ENCODE measurements at regions not wholly inside any gene's neighbourhood (a gene's known extent, or its start where the extent isn't known, plus 50 kb on each side); places are given as distances from the start of the nearest gene placed in this dataset.
A peak's percentile ranks its signal among the peaks of the same experiment; 100 is the strongest.

DNA sequence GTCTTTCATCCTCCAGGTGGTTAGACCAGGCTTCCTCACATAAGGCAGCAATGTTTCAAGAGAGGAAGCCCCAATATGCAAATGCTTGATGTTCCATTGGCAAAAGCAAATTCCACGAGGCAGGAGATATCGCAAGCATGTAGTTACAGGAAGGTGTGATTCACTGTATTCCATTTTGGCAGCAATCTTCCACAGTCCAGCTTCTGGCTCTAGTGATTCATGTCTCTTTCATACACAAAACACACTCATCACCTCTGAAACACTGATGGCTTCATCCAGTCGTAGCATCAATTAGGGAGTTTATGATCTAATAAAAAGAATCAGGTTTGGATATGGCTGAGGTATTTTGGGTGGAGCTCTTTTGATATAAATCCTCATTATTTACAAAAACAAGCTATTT is 552.2 kb upstream of the RIOK2 start:
- in situ Hi-C loops (cut with MboI; ENCODE audit: low pct_unique_long_range_greater_than_20kb in 2 of 9, low sequenced_read_pairs in 9 of 9, unreplicated experiment in 9 of 9), result no loop called here
- Histone ChIP-seq H3K4me3 (no peak overlapping the region), H3K4me1 (replicated peaks in 1 of 2) (no peaks in the 10 kb centered on the region), H3K27ac (no peak overlapping the region)
- WGBS, 10 experiments, result 20 to 81% (median 80%) methylated on average over 1 to 3 of the region's 3 CpGs; no CpG with 5 or more reads in 5 of the 10 experiments
- ATAC-seq (replicated peaks in 6 of 8), result peak in 6 of 8 experiments; percentile 6 to 77 (median 32)

DNA sequence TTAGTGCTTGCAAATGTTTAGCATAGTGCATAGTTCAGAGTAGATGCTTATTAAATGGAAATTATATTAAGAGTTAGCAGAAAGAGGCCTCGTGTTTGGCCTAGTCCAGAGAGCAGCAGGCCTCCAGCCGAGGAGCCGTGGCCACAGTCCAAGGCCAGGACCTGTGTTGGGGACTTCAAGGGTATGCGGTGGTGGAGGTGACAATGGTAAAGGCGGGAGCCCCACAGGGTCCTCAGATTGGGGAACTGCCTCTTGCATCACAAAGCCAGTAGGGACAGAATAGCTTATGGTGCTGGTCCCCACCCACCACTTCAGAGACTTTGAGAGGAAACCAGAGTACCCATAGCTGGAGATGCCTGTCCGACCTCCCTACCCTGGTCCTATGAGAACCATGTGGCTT is 554.6 kb upstream of the RIOK2 start:
- H3K4me1 ChIP-seq (replicated peaks in 1 of 2), result no peaks in the 10 kb centered on the region
- no peak overlapping the region for H3K27ac ChIP-seq
- no peak overlapping the region for H3K4me3 ChIP-seq
- ATAC-seq (replicated peaks in 6 of 8), result no peak
- WGBS, 10 experiments, result 80 to 100% (median 93%) methylated on average over 1 to 5 of the region's 6 CpGs; no CpG with 5 or more reads in 7 of the 10 experiments
- in situ Hi-C loops (cut with MboI; ENCODE audit: low pct_unique_long_range_greater_than_20kb in 2 of 9, low sequenced_read_pairs in 9 of 9, unreplicated experiment in 9 of 9), result no loop called here

DNA sequence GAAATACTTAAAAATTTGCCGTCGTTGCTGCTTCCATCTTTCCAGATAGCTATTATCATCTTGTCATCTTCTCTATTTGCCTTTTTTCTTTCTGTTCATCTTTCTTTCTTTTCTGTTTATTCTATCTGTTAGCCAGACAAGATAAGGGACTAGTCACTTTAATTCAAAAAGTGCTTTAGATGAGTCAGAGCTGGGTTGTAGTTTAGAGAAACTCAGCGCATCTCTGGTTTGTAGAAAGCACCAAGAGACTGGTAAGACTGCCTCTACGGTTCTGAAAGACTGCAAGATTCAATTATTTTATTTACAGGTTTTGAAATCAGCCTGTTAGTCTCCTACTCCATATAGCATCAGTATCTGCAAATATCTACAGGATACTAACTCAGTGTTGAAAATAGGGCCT is 562.8 kb upstream of the RIOK2 start:
- ATAC-seq (replicated peaks in 6 of 8), result no peak
- Histone ChIP-seq H3K27ac (no peak overlapping the region), H3K4me3 (no peak overlapping the region), H3K4me1 (replicated peaks in 1 of 2) (no peaks in the 10 kb centered on the region)
- in situ Hi-C loops (cut with MboI; ENCODE audit: low pct_unique_long_range_greater_than_20kb in 2 of 9, low sequenced_read_pairs in 9 of 9, unreplicated experiment in 9 of 9), result no loop called here
- WGBS, 10 experiments, result 93 to 100% (median 100%) methylated on average over 1 to 4 of the region's 4 CpGs; no CpG with 5 or more reads in 3 of the 10 experiments

DNA sequence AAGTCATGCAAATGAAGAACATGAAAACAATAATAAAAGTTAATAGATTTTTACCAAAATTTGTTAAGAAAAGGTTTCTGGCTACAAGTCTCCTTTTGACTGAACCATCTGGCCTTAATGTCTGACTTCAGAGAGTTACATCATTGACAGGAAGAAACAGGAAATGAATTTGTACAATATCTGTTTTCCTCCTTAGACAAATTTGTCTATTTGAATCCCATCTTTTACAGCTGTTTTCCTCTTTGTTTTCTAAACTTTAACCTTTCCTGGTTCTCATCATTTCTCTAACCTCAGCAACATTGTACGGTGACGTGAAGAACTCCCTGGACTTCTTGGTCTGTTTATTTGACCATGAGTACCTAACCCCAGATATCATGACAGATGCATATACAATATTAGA is 567.5 kb upstream of the RIOK2 start:
- H3K4me3 ChIP-seq, result no peak overlapping the region
- no peak for ATAC-seq (replicated peaks in 6 of 8)
- in situ Hi-C loops (cut with MboI; ENCODE audit: low pct_unique_long_range_greater_than_20kb in 2 of 9, low sequenced_read_pairs in 9 of 9, unreplicated experiment in 9 of 9), result no loop called here
- no peaks in the 10 kb centered on the region for H3K4me1 ChIP-seq (replicated peaks in 1 of 2)
- 70 to 100% (median 100%) methylated on average over 1 to 2 of the region's 2 CpGs; no CpG with 5 or more reads in 5 of the 10 experiments for WGBS, 10 experiments
- H3K27ac ChIP-seq, result no peak overlapping the region

DNA sequence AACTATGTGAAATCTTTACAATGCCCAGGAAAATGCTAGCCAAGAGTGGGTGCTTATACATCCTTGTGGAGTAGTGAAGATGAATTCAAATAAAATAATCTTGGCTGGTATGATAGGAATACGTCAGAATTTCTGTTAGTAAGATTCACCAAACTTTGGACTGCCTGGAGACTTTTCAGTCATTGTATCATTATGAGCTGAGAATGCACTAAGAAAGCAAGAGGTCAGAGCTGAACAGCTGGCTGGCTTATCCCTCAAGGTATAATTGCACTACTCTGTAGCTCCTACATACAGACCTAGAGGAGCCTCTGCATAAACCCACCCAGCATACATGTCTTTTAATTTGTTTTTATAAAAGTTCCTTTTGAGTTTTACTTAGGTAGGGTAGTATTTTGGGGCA is 568.5 kb upstream of the RIOK2 start:
- no peaks in the 10 kb centered on the region for H3K4me1 ChIP-seq (replicated peaks in 1 of 2)
- H3K27ac ChIP-seq, result no peak overlapping the region
- in situ Hi-C loops (cut with MboI; ENCODE audit: low pct_unique_long_range_greater_than_20kb in 2 of 9, low sequenced_read_pairs in 9 of 9, unreplicated experiment in 9 of 9), result no loop called here
- 80 to 100% (median 92%) methylated on average over 1 of the region's 1 CpG; no CpG with 5 or more reads in 6 of the 10 experiments for WGBS, 10 experiments
- no peak overlapping the region for H3K4me3 ChIP-seq
- ATAC-seq (replicated peaks in 6 of 8), result no peak

DNA sequence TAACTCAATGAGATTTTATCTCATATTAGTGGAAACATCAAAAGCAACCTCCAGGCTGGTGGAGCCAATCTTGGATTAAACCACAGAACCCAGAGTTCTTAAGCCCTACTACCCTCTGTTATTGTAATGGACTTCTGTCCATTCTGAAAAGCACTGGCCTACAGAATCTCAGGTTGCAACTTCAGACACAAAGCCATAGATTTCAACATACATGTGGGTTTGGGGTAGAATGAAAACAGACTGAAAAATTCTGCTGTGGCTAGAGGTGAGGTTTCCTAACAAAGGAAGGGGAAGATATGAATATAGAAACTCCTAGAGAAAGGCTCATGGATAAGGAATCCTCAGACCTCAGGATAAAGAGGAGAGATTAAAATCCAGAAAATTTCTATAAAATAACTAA is 569.8 kb upstream of the RIOK2 start:
- H3K4me3 ChIP-seq, result no peak overlapping the region
- ATAC-seq (replicated peaks in 6 of 8), result no peak
- H3K27ac ChIP-seq, result no peak overlapping the region
- H3K4me1 ChIP-seq (replicated peaks in 1 of 2), result no peaks in the 10 kb centered on the region
- in situ Hi-C loops (cut with MboI; ENCODE audit: low pct_unique_long_range_greater_than_20kb in 2 of 9, low sequenced_read_pairs in 9 of 9, unreplicated experiment in 9 of 9), result no loop called here

DNA sequence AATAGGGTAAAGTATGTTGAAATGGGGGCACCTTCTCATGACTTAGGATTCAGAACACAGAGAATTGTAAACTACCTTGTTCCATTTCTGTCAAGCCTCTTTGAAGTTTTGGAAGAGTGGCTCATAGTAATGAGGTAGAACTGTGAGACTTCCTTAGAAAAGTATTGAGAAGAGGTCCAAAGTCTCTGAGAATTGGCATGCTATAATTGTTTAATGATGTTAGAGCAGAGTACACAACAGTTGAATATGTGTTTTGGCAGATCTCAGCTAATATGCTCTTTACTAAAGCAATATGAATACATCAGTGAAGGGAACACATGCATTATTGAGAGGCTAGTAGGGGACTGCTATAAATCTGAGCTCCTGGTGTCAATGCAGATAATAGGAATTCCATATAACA is 579.4 kb upstream of the RIOK2 start:
- H3K4me3 ChIP-seq, result no peak overlapping the region
- no peak overlapping the region for H3K27ac ChIP-seq
- H3K4me1 ChIP-seq (replicated peaks in 1 of 2), result no peaks in the 10 kb centered on the region
- no peak for ATAC-seq (replicated peaks in 6 of 8)
- in situ Hi-C loops (cut with MboI; ENCODE audit: low pct_unique_long_range_greater_than_20kb in 2 of 9, low sequenced_read_pairs in 9 of 9, unreplicated experiment in 9 of 9), result no loop called here

DNA sequence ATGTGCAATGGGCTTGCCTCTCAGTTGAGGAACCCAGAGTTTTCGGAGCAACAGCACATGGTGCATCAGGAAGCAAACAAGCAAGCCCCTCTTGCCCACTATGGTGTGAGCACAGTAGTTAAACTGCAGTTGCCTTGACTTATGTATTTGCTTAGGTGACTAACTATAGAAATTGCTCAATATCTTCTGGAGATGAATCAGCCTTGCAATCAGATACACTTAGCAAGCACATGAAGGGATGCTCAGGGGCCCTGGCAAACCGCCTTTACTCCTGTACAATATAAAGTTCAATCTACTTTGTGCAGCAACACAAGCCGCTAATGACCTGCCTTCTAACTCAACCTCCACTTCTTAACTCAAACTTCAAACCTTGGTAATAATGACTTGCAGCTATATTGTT is 581.7 kb upstream of the RIOK2 start:
- Histone ChIP-seq H3K4me3 (no peak overlapping the region), H3K4me1 (replicated peaks in 1 of 2) (no peaks in the 10 kb centered on the region), H3K27ac (no peak overlapping the region)
- in situ Hi-C loops (cut with MboI; ENCODE audit: low pct_unique_long_range_greater_than_20kb in 2 of 9, low sequenced_read_pairs in 9 of 9, unreplicated experiment in 9 of 9), result no loop called here
- 44 to 100% (median 93%) methylated on average over 1 to 3 of the region's 3 CpGs; no CpG with 5 or more reads in 2 of the 10 experiments for WGBS, 10 experiments
- no peak for ATAC-seq (replicated peaks in 6 of 8)

DNA sequence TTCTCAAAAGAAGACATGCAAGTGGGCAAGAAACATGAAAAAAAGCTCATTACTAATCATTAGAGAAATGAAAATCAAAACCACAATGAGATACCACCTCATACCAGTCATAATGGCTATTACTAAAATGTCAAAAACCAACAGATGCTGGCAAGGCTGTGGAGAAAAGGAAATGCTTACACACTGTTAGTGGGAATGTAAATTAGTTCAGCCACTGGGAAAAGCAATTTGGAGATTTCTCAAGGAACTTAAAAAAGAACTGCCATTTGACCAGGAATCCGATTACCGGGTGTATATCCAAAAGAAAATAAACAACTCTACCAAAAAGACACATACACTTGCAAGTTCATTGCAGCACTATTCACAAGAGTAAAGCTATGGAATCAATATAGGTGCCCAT is 595.4 kb upstream of the RIOK2 start:
- H3K27ac ChIP-seq, result no peak overlapping the region
- 16 to 87% (median 58%) methylated on average over 1 to 2 of the region's 2 CpGs; no CpG with 5 or more reads in 5 of the 10 experiments for WGBS, 10 experiments
- ATAC-seq (replicated peaks in 6 of 8), result no peak
- no peaks in the 10 kb centered on the region for H3K4me1 ChIP-seq (replicated peaks in 1 of 2)
- in situ Hi-C loops (cut with MboI; ENCODE audit: low pct_unique_long_range_greater_than_20kb in 2 of 9, low sequenced_read_pairs in 9 of 9, unreplicated experiment in 9 of 9), result no loop called here
- no peak overlapping the region for H3K4me3 ChIP-seq

DNA sequence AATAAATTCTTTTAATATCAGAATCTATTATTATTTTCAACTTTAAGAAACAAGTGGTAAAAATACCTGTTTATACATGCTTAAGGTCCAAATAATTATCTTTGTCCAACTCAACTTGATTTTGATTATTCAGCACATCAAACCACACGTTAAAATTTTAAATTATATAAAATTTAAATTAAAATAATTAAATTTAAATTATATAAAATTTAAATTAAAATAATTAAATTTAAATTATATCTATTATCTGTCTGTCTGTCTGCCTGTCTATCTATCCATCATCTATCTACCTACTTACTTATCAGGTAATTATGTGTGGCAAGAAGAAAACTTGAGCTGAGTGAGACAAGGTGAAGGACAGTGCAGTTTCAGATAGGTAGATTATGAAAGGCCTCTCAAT is 605.3 kb upstream of the RIOK2 start:
- 25 to 100% (median 63%) methylated on average over 1 of the region's 1 CpG for WGBS, 10 experiments
- no peak for ATAC-seq (replicated peaks in 6 of 8)
- Histone ChIP-seq H3K4me1 (replicated peaks in 1 of 2) (no peaks in the 10 kb centered on the region), H3K4me3 (no peak overlapping the region), H3K27ac (no peak overlapping the region)
- in situ Hi-C loops (cut with MboI; ENCODE audit: low pct_unique_long_range_greater_than_20kb in 2 of 9, low sequenced_read_pairs in 9 of 9, unreplicated experiment in 9 of 9), result no loop called here

DNA sequence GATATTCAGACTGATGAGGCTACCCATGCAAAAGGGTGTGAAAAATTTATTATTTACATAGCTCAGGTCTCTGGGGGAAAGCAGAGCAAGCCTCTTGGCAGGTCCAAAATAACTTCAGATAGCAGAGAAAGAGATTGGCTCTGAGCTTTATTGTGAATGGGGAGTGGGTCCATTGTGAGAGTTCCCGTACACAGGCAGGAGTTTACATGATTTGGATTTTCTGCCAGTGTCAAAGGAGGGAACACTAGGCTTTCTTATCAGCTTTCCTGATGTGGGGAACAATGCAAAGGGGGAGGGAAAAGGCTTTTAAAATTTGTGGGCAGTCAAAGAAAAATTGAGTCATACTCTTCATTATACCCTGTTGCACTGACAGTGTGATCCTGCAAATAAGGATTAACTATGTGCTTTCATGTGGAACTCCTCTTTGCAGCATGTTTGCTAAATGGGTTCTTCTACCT is 615.0 kb upstream of the RIOK2 start:
- Histone ChIP-seq H3K4me3 (no peak overlapping the region), H3K4me1 (replicated peaks in 1 of 2) (peaks cover 2 to 3% of the 10 kb centered on the region in 2 donors), H3K27ac (no peak overlapping the region)
- WGBS, 10 experiments, result 0 to 60% (median 0%) methylated on average over 1 of the region's 1 CpG; no CpG with 5 or more reads in 6 of the 10 experiments
- ATAC-seq (replicated peaks in 6 of 8), result peak in 4 of 8 experiments; percentile 17 to 66 (median 38)
- in situ Hi-C loops (cut with MboI; ENCODE audit: low pct_unique_long_range_greater_than_20kb in 2 of 9, low sequenced_read_pairs in 9 of 9, unreplicated experiment in 9 of 9), result no loop called here

DNA sequence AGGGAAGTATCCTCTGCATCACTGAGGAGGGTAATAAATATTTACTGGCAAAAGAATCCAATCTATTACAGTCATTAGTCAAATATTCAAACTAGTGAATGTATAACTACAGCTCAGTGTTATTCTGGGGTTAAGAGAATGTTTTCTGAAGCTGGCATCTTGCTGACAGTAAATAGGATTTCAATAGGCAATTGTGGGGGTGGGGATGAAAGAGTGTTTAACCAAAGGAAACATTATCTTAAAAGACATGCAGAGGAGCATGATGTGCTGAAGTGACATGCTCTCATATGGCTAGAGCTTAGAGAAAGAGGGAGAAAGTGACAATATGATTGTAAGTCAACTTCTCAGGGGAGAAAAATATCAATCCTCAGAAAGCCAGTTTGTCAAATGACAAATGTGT is 618.4 kb upstream of the RIOK2 start:
- Histone ChIP-seq H3K4me3 (no peak overlapping the region), H3K4me1 (replicated peaks in 1 of 2) (peaks cover 2 to 3% of the 10 kb centered on the region in 2 donors), H3K27ac (no peak overlapping the region)
- in situ Hi-C loops (cut with MboI; ENCODE audit: low pct_unique_long_range_greater_than_20kb in 2 of 9, low sequenced_read_pairs in 9 of 9, unreplicated experiment in 9 of 9), result no loop called here
- ATAC-seq (replicated peaks in 6 of 8), result no peak

DNA sequence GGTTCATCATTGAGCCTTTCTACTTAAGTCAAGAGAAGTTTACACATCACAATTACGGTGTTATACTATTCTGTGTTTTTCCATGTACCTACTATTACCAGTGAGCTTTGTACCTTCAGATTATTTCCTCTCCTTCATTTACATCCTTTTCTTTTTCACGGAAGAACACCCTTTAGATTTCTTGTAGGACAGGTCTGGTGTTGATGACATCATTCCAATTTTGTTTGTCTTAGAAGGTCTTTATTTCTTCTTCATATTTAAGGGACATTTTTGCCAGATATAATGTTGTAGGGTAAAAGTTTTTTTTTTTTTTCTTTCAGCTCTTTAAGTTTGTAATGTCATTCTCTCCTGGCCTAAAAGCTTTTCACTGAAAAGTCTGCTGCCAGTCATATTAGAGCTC is 637.1 kb upstream of the RIOK2 start:
- in situ Hi-C loops (cut with MboI; ENCODE audit: low pct_unique_long_range_greater_than_20kb in 2 of 9, low sequenced_read_pairs in 9 of 9, unreplicated experiment in 9 of 9), result no loop called here
- 46 to 100% (median 91%) methylated on average over 2 of the region's 2 CpGs; no CpG with 5 or more reads in 1 of the 10 experiments for WGBS, 10 experiments
- no peak overlapping the region for H3K4me3 ChIP-seq
- no peak overlapping the region for H3K27ac ChIP-seq
- H3K4me1 ChIP-seq (replicated peaks in 1 of 2), result peaks cover 0 to 3% of the 10 kb centered on the region in 2 donors
- ATAC-seq (replicated peaks in 6 of 8), result no peak

DNA sequence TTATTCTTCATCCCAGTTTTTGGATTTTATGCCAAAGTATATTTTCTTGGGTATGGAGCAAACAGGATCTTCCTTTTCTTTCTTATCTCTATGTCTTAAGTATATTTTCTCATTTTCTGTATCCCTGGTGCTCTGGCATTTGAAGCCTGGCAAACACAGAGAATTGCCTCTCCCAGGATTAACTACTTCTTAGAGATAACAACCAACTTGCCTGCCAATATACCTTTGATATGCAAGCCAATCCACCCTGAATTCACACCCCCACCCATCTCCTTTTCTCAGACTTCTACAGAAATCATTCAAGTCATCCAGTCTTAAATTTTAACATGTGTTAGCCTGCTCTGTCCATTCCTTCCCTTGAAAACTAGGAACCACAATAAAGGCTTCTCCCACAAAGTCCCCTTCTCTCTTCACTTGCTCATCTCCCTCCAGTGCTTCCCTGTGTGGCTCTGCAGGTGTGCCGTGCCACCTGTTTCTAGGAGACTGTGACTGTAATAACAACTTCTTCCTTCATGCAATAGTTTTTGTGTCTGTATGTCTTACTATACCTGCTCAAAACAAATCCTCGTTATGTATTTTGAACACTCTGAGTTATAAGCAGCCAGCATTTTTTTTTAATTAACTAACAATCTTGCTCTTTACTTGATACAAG is 649.7 kb upstream of the RIOK2 start:
- Histone ChIP-seq H3K4me1 (replicated peaks in 1 of 2) (peaks cover 0 to 9% of the 10 kb centered on the region in 2 donors), H3K27ac (no peak overlapping the region), H3K4me3 (no peak overlapping the region)
- in situ Hi-C loops (cut with MboI; ENCODE audit: low pct_unique_long_range_greater_than_20kb in 2 of 9, low sequenced_read_pairs in 9 of 9, unreplicated experiment in 9 of 9), result no loop called here
- 0 to 100% (median 81%) methylated on average over 1 to 2 of the region's 2 CpGs for WGBS, 10 experiments
- no peak for ATAC-seq (replicated peaks in 6 of 8)
